ENCODE measurements at regions not wholly inside any gene's neighbourhood (a gene's known extent, or its start where the extent isn't known, plus 50 kb on each side); places are given as distances from the start of the nearest gene placed in this dataset.
"Not testable (repeated sequence)": the region's sequence is repeated elsewhere in the genome, so short reads cannot be mapped to it uniquely, and the experiment has no call there.

GRCh38 chr6:101126501-101126900 is 245.4 kb upstream of the ASCC3 start:
- no peaks in the 10 kb centered on the region for H3K27me3 ChIP-seq

GRCh38 chr6:101129851-101130250 is 248.7 kb upstream of the ASCC3 start:
- intact Hi-C loops (cut with DNase I): no loop called here
- DNase-seq: no peak
- Histone ChIP-seq H3K4me1 (no peaks in the 10 kb centered on the region), H3K36me3 (no peaks in the 10 kb centered on the region), H3K27me3 (no peaks in the 10 kb centered on the region), H3K4me3 (no peak overlapping the region), H3K27ac (no peak overlapping the region), H3K9me3 (no peaks in the 10 kb centered on the region)
- TF ChIP-seq CTCF (IDR thresholded peaks at IDR 0.05) (no peak), POLR2A (IDR thresholded peaks at IDR 0.05) (no peak)
- WGBS, 2 donors: 22 to 75% methylated on average over 1 of the region's 1 CpG

More at GRCh38 chr6:101126501-101126900, 245.4 kb upstream of the ASCC3 start:
- DNase-seq: no peak
- H3K4me3 ChIP-seq: no peak overlapping the region
- TF ChIP-seq POLR2AphosphoS5 (IDR thresholded peaks at IDR 0.05) (no peak), POLR2A (IDR thresholded peaks at IDR 0.05) (no peak), EP300 (IDR thresholded peaks at IDR 0.05) (no peak)
- no peaks in the 10 kb centered on the region for H3K9me3 ChIP-seq
- 47 to 92% methylated on average over 3 of the region's 3 CpGs for WGBS, 2 donors
- H3K36me3 ChIP-seq: no peaks in the 10 kb centered on the region
- H3K4me1 ChIP-seq: no peaks in the 10 kb centered on the region
- intact Hi-C loops (cut with DNase I): no loop called here
- no peak overlapping the region for H3K27ac ChIP-seq

GRCh38 chr6:101146389-101146788 is 247.1 kb upstream of the GRIK2 start:
- Histone ChIP-seq H3K4me1 (no peaks in the 10 kb centered on the region), H3K4me3 (no peak overlapping the region), H3K27me3 (no peaks in the 10 kb centered on the region), H3K27ac (no peak overlapping the region), H3K9me3 (no peaks in the 10 kb centered on the region), H3K36me3 (no peaks in the 10 kb centered on the region)
- no peak for DNase-seq
- TF ChIP-seq POLR2A (IDR thresholded peaks at IDR 0.05) (no peak), POLR2AphosphoS5 (IDR thresholded peaks at IDR 0.05) (no peak), EP300 (IDR thresholded peaks at IDR 0.05) (no peak), CTCF (IDR thresholded peaks at IDR 0.05) (no peak)
- intact Hi-C loops (cut with DNase I): no loop called here
- 90 to 91% methylated on average over 3 of the region's 3 CpGs for WGBS, 2 donors

- intact Hi-C loops (cut with DNase I): no loop called here
- no peak for DNase-seq
These were observed 243.3 kb upstream of the GRIK2 start for GRCh38 chr6:101150226-101150625.

GRCh38 chr6:101157638-101158037 is 235.9 kb upstream of the GRIK2 start:
- WGBS, 2 donors: 96 to 97% methylated on average over 11 of the region's 11 CpGs
- intact Hi-C loops (cut with DNase I); H3K27ac ChIP-seq; H3K4me3 ChIP-seq; H3K27me3 ChIP-seq; H3K9me3 ChIP-seq; H3K36me3 ChIP-seq; DNase-seq; H3K4me1 ChIP-seq: not testable (repeated sequence)

More at GRCh38 chr6:101150226-101150625, 243.3 kb upstream of the GRIK2 start:
- no peaks in the 10 kb centered on the region for H3K9me3 ChIP-seq
- H3K36me3 ChIP-seq: no peaks in the 10 kb centered on the region
- H3K4me3 ChIP-seq: no peak overlapping the region
- TF ChIP-seq POLR2AphosphoS5 (IDR thresholded peaks at IDR 0.05) (no peak), CTCF (IDR thresholded peaks at IDR 0.05) (no peak), EP300 (IDR thresholded peaks at IDR 0.05) (no peak), POLR2A (IDR thresholded peaks at IDR 0.05) (no peak)
- H3K27me3 ChIP-seq: no peaks in the 10 kb centered on the region
- no peaks in the 10 kb centered on the region for H3K4me1 ChIP-seq
- no peak overlapping the region for H3K27ac ChIP-seq

GRCh38 chr6:101163611-101164010 is 229.9 kb upstream of the GRIK2 start:
- DNase-seq: no peak
- Histone ChIP-seq H3K36me3 (no peaks in the 10 kb centered on the region), H3K9me3 (peaks cover 0 to 3% (median 0%) of the 10 kb centered on the region in 4 donors), H3K4me1 (no peaks in the 10 kb centered on the region), H3K4me3 (no peak overlapping the region), H3K27ac (no peak overlapping the region), H3K27me3 (no peaks in the 10 kb centered on the region)
- intact Hi-C loops (cut with DNase I): no loop called here
- TF ChIP-seq POLR2A (IDR thresholded peaks at IDR 0.05): no peak
- 54 to 66% methylated on average over 3 of the region's 3 CpGs for WGBS, 2 donors
